HG03575 (cell line): ENCODE measurements at regions not wholly inside any gene's neighbourhood (a gene's known extent, or its start where the extent isn't known, plus 50 kb on each side); places are given as distances from the start of the nearest gene placed in this dataset.

ENCODE experiments used
- ATAC-seq: cut with Tn5 transposase; IDR thresholded peaks from one replicate; pipeline ENCODE4 v1.9.1; 2021; ENCODE audit not compliant: unreplicated experiment, insufficient number of reproducible peaks, low FRiP score; ENCODE audit errors: extremely low read depth

DNA sequence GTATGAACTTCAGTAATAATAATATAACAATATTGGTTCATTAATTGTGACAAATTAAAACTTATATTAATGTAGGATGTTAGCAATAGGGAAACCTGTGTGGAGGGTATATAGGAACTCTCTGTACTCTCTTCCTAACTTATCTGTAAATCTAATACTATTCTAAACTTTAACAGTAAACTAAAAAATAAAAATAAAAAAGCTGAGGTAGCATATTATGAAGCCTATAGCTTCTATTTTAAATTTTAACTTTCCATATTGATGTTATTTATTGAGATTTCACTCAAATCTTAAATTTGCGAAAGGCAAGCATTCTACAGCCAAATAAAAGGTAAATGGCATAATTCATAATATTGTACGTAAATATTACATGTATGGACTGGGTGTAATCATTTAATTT is 326.4 kb downstream of the MEI4 start:
- no peak for ATAC-seq

DNA sequence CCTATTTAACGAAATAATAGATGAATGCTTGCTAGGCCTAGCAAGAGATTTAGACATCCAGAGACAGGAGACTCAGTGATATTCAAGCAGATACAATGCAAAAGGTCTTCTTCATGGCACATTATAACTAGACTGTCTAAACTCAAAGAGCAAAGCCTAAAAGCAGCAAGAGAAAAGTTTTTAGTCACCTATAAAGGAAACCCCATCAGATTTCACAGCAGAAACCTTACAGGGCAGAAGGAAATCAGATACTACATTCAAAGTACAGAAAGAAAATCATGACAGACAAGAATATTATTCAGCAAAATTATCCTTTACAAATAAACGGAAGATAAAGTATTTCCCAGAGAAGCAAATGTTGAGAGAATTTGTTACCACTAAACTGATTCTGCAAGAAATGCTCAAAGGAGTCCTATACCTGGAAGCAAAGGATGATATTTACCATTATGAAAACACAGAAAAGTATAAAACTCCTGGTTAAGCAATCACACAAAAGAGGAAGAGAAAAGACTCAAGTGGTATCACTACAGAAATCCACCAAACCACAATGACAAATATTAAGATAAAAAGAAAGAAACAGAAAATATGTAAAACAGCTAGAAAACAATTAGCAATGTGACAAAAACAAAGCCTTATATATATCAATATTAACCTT is 333.7 kb downstream of the MEI4 start:
- ATAC-seq, result peak; percentile 58

DNA sequence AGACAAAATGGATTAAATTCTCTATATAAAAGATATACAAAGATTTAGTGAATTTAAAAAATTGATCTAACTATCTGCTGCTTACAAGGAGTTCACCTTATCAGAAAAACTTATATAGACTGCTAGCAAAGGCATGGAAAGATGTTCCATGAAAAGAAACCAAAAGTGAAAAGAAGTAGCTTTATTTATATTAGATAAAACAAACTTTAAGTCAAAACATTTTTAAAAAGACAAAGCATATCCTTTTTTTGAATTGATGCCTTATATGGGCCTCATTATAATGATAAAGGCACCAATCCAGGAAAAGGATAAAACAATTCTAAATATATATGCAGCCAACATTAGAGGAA is 334.2 kb downstream of the MEI4 start:
- peak; percentile 9 for ATAC-seq

DNA sequence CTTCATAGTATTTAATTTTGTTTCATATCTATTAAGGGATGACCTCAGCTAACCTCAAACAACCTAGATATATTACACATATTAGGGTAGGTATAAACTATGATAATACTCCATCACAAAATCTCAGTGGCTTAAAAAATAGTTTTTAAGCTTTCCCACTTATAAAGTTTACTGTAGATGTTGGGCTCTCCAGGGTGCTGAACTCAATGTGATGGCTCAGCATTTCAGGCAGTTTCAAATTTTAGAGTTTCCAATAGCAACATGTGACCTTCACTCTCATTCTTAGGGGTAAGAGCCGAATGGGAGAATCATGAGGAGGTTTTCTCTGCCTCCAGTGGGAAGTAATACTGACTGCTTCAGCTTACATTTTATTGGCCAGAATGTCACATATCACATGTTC is 357.3 kb downstream of the MEI4 start:
- no peak for ATAC-seq

DNA sequence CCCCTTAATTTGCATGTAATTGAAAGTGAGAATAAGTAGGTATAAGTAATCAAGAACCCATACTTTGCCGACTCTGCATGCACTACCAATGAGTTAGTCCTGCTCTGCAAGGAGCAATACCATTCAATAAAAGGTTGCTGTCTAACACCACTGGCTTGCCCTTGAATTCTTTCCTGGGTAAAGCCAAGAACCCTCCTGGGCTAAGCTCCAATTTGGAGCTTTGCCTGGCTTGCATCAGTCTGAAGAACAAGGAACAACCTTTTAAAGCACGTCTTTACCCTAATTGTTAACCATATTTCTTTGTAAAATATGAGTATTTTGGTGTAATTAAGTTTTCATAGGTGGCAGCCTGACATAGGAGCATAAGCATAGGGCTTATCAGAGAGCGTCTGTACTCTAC is 367.7 kb downstream of the MEI4 start:
- ATAC-seq, result no peak

DNA sequence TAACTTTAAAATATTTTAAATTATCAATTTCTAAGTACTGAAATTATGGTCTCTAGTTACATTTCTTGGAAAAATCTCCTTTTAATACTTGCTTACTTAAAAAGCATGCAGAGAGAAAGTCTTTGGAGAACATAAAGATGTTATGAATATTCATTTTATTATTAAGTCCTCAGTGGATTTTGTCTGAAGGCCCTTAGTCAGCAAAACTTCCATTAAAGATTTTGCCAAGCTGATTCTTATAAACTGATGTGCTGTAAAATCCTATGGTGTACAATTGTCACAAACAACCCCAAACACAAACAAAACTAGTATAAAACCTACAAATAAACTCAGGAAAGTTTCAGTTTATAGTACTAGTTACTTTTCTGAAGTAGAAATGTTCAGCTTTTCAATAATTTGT is 372.7 kb downstream of the MEI4 start:
- no peak for ATAC-seq

DNA sequence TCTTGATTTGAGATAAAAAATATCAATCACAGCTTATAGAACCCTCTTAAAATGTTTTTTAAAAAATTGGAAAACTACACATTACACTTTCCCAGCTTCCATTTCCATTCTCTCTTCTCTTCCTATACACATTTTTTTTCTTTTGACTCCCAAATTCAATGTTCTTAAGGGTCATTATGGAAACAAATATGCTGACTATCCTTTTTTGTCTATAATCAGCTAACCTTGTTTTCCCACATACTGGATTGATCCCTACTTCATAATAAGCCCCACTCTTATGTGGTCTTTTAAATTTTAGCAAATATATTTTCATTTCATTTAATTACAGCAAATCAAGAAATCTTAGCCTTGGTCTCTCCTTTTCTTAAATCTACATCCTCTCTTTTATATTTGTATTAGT is 378.4 kb downstream of the MEI4 start:
- ATAC-seq, result no peak

DNA sequence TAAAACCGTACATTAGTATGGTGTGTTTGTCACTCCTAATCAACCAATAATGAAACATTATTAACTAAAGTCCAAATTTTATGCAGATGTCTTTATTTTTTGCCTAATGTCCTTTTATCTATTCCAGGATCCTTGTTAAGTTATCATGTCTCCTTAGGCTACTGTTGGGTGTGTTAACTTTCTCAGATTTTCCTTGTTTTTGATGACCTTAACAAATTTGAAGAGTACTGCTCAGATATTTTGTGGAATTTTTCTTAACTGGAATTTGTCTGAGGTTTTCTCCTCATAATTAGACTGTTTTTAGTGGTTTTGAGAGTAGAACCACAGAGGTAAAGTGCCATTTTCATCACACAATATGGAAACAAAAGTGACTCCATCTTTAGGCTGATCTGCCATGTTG is 406.3 kb downstream of the MEI4 start:
- no peak for ATAC-seq

DNA sequence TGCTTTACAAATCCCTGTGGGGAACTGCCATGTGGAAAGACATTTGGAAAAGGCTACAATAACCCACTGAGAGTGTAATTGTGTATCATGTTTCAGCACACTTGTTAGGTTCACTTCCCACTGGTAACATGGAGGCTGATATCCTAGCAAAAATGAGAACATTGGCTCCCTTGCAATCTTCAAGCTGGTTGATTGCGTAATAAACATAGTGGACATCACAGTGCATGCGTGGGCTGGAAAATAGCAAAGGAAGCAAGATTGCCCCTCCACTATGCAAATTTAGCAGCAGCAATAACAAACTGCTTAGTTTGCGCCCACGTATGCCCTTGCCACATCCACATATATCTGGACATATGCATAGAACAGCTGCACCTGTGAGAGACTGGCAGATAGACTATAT is 410.2 kb downstream of the MEI4 start:
- no peak for ATAC-seq

DNA sequence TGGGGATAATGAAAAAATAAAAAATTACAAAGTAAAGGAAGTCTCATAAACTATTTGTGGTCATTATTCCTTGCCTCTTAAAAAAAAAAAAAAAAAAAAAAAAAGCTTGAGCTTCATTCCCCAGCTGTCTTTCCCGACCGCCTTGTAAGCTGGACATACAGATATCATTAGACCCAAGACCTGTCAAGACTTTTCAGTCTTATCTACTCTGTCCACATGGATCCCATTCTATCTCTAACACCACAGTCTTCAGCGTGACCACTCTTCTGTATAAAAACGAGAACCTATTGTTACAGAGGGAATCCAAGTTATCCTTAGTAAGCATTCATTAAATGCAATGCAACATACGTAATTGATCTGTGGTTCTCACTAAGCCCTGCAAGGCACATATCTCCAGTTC is 423.5 kb downstream of the MEI4 start:
- ATAC-seq, result no peak

DNA sequence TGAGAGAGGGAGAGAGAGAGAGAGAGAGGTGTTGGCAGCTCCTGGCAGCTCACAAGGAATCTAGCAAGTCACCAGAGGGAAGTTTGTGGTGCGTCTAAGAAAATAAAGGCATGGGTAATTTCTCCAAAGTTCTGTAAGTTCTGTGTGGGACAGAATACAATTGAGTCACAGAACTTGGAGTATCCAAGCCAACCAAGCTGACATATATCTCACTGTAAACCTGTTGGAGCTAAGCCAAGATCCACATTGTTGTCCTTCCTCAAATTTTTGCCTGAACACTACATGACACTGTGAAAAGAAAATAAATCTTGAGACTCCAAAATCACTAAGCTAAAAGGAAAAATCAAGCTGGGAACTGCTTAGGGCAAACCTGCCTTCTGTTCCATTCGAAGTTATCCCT is 436.7 kb downstream of the MEI4 start:
- ATAC-seq, result no peak

DNA sequence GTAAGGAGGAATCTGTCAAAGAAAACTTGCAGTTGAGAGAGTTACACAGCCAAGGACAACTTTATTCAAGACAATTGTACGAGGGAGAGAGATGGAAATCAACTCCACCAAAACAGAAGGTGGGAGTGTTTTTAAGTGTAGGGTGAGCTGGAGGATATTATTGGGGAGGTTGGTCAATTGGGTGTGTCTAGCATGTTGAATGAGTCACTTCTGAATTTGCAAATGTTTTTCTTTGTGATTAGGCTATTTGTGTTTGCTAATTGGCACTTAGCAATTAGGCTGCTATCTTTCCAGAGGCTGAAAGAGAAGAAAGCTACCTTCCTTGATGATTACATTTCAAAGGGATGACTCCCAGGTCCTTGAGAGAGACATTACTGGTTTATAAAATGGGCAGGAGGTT is 441.1 kb downstream of the MEI4 start:
- ATAC-seq, result no peak

DNA sequence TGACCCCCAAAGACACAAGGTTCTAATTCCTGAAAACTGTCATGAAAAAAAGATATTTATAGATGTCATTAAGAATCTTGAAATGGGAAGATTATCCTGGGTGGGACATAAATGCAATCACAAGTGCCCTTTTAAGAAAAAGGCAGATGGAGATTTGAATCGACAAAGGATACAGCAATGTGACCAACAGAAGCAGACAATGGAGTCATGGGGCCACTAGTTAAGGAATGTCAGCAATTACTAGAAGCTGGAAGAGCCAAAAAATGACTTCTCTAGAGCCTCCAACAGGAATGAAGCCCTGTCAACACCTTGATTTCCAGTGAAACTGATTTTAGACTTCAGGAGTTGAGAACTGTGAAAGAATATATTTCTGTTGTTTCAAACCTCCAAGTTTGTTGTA is 448.5 kb downstream of the MEI4 start:
- ATAC-seq, result no peak

DNA sequence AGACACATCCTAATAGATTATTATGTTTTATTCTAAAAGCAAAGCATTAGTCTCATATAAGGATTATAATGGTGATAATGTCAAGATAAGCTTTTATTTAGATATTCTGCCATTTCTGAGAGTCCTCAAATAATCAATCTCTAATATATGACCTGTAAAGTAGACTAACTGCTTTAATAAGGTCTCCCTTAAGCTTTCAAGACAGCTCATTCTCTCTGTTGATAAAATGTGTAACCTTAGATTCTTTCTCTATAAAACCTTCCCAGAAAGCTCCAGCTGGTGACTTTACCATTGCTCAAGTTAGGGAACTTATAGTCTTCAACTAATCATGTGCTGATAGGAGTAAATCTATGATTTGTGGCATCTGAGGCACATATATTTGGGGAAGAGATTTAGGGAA is 457.8 kb downstream of the MEI4 start:
- ATAC-seq, result no peak

DNA sequence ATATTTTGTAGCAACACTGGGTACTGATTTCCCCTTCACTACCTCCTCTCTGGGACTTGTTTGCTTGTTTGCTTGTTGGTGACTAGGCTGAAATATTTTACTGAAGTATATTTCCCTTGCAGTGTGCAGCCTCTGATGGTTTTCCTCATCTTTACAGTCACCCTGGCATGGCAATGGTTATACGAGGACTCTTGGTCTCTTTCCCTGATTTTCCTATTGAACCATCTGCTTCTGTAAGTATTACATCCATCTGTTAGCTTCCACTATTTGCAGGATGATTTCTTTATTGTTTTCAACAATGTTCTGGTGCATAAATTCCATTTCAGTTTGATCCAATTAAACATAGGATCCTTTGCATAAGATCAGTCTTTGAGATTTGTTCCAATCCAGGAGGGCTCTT is 465.1 kb downstream of the MEI4 start:
- no peak for ATAC-seq

DNA sequence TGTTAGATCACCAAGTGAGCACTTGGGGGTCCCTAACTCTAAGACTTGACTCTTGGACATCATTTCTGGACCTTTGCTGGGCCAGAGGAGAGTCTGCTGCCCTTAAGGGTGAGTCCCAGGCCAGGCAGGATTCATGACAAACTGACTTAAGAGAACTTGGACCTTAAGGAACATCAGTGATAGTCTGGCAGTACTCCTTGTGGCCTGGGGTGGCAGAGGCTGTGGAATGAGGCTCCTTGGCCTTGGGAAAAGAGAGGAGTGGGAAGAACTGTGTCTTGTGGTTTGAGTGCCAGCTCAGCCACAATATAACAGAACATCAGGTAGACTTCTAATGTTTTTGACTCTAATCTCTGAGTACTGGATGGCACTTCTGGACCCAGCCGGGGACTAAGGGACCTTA is 478.7 kb downstream of the MEI4 start:
- no peak for ATAC-seq

DNA sequence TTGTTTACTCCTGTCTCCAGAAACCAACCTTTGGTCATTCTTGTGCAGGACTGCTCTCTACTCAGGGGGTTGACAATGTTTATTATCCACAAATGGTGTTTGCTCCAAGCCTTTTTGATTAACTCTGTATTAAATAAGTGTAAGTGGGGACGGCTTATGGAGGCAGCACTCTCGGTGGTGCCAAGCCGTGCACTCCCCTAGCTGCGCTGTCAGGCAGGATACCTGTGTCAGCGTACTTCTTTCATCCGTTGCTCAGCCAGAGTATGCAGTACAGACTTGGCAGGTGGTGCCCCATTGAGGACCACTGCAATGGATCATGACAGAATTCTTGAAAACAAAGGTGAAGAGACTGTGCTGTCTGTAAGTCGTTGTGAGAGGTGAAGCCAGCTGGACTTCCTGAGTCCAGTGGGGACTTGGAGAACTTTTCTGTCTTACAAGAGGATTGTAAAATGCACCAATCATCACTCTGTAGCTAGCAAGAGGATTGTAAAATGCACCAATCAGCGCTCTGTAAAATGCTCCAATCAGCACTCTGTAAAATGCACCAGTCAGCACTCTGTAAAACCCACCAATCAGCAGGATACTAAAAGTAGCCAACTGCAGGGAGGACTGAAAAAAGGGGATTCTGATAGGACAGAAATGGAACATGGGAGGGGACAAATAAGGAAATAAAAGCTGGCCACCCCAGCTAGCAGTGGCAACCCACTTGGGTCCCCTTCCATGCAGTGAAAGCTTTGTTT is 480.0 kb downstream of the MEI4 start:
- no peak for ATAC-seq

DNA sequence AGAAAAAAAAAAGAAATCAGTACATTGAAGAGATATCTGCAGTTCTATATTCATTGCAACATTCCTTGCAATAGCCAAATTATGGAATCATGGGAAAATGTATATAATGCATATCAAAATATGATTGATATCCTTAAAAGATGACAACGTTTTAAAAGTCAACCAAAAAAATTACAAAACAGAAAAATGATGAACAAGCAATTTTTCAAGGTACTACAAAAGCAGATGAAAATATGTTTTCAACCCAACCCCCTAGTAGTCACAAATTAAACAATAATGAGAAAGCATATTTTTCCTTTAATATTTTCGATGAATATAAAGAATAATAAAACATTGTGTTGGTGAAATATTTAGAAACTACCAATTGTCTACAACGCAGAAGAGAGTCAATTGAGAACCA is 497.6 kb downstream of the MEI4 start:
- no peak for ATAC-seq

DNA sequence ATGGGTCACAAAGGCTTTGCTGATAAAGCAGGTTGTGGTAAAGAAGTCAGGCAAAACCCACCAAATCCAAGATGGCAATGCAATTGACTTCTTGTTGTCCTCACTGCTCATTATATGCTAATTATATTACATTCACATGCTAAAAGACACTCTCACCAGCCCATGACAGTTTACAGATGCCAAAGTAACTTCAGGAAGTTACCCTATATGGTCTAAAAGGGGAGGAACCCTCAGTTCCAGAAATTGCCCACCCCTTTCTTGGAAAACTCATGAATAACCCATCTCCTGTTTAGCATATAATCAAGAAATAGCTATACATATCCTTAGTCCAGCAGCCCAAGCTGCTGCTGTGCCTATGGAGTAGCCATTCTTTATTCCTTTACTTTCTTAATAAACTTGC is 501.1 kb downstream of the MEI4 start:
- ATAC-seq, result no peak

DNA sequence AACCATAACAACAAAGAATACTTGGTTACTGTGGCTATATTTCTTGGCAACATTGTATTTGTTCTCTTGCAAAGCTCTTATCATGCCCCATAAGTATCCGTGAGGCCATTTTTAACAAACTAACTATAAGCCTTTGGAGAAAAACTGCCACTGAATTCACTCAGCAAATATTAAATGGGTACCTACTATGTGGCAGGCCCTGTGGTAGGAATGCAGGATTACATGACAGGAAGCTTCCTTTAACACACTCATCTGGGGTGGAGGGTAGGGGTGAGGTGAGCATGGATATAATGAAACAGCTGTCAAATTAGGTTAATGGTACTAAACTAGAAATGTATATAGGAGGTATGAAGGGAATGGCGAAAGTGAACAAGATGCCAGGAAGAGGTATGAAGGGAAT is 504.8 kb downstream of the MEI4 start:
- no peak for ATAC-seq

DNA sequence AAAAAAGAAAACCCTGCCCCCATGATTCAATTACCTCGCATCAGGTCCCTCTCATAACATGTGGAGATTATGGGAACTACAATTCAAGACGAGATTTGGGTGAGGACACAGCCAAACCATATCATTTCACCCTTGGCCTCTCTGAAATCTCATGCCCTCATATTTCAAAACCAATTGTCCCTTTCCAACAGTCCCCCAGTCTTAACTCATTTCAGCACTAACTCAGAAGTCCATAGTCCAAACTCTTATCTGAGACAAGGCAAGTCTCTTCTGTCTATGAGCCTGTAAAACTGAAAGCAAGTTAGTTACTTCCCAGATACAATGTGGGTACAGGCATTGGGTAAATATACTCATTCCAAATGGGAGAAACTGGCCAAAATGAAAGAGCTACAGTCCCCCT is 536.1 kb downstream of the MEI4 start:
- no peak for ATAC-seq
